GM12873 (cell line): ENCODE measurements at regions not wholly inside any gene's neighbourhood (a gene's known extent, or its start where the extent isn't known, plus 50 kb on each side); places are given as distances from the start of the nearest gene placed in this dataset.

Source experiments
- CTCF ChIP-seq: IDR thresholded peaks from 2 replicates; pipeline ENCODE4 v1.5.1; 2012; ENCODE audit warnings: low read depth, mild to moderate bottlenecking, moderate library complexity, low read length, control low read depth; ENCODE audit not compliant: insufficient read depth; ENCODE audit errors: missing control alignments

GRCh38 chr4:31787701-31788100, 1067.5 kb downstream of the PCDH7 start:
- no peak for TF ChIP-seq CTCF

- TF ChIP-seq CTCF: no peak
These were observed 1068.5 kb downstream of the PCDH7 start for GRCh38 chr4:31788676-31789075.

GRCh38 chr4:31791666-31792065, 1071.5 kb downstream of the PCDH7 start:
- TF ChIP-seq CTCF: no peak

GRCh38 chr4:31793907-31794306, 1073.7 kb downstream of the PCDH7 start:
- no peak for TF ChIP-seq CTCF

- TF ChIP-seq CTCF: no peak
These were observed 1083.5 kb downstream of the PCDH7 start for GRCh38 chr4:31803526-31804195.

GRCh38 chr4:31807036-31807435, 1086.9 kb downstream of the PCDH7 start:
- no peak for TF ChIP-seq CTCF

- no peak for TF ChIP-seq CTCF
These were observed 1124.2 kb downstream of the PCDH7 start for GRCh38 chr4:31844350-31844749.
